ENCODE measurements at regions not wholly inside any gene's neighbourhood (a gene's known extent, or its start where the extent isn't known, plus 50 kb on each side); places are given as distances from the start of the nearest gene placed in this dataset.

- TF ChIP-seq YY1 (IDR thresholded peaks at IDR 0.05; ENCODE audit: low read depth) (no peak), EP300 (IDR thresholded peaks at IDR 0.05; ENCODE audit: borderline replicate concordance) (no peak), RAD21 (IDR thresholded peaks at IDR 0.05; ENCODE audit: low read depth) (no peak), FOXM1 (IDR thresholded peaks at IDR 0.05; ENCODE audit: borderline replicate concordance, low read depth) (no peak), TEAD4 (IDR thresholded peaks at IDR 0.05) (no peak), ZBTB7A (IDR thresholded peaks at IDR 0.05; ENCODE audit: low read depth) (no peak), EGR1 (IDR thresholded peaks at IDR 0.05) (no peak), CREB1 (IDR thresholded peaks at IDR 0.05; ENCODE audit: low read depth) (no peak), TCF12 (IDR thresholded peaks at IDR 0.05; ENCODE audit: low read depth) (no peak)
Measured at GRCh38 chr15:62756326-62756994, 286.1 kb upstream of the TPM1 start.

DNA sequence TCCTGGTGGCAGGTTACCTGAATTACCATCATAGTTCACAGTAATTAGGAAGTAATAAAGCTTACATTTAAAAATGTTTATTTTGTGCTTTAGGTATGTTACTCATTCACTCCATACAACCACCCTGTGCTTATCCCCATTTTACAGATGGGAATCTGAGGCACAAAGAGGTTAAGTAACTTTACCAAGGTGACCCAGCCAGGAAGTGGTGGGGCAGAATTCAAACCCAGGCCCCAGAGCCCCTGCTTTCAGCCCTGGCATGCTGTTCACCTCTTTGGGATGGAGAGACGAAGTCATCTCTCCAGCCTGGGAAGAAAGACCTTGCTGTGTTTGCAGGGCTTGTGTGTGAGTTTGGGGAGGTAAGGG lies 285.6 kb upstream of the TPM1 start:
- TF ChIP-seq REST (IDR thresholded peaks at IDR 0.05; ENCODE audit: low read depth) (no peak), TCF12 (IDR thresholded peaks at IDR 0.05; ENCODE audit: low read depth) (no peak), RAD21 (IDR thresholded peaks at IDR 0.05; ENCODE audit: low read depth) (no peak), YY1 (IDR thresholded peaks at IDR 0.05; ENCODE audit: low read depth) (no peak), TEAD4 (IDR thresholded peaks at IDR 0.05) (no peak), CEBPB (IDR thresholded peaks at IDR 0.05) (no peak), FOXM1 (IDR thresholded peaks at IDR 0.05; ENCODE audit: borderline replicate concordance, low read depth) (no peak), NFIC (IDR thresholded peaks at IDR 0.05) (no peak), MAX (IDR thresholded peaks at IDR 0.05) (no peak), EP300 (IDR thresholded peaks at IDR 0.05; ENCODE audit: borderline replicate concordance) (no peak), EGR1 (IDR thresholded peaks at IDR 0.05) (no peak), ZBTB7A (IDR thresholded peaks at IDR 0.05; ENCODE audit: low read depth) (no peak), USF1 (IDR thresholded peaks at IDR 0.05) (no peak)

DNA sequence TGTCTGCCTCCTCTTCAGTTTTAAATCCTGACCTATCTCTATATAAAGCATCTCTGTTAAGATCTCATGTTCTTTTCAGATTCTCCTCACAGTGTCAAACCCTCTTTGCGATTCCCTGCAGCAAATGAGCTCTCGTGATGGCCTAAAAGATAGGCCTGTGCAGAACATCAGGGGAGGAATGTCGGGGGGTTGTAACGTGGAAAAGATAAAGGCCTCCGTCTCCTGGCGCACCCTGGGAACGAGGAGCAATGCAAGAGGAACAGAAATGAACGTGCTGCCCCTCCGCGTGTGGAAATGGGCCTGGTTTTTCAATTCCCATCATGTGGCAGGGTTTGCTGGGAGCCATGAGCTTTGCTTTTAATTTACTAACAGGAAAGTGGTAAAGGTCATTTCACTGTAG lies 285.0 kb upstream of the TPM1 start:
- TF ChIP-seq TAF1 (IDR thresholded peaks at IDR 0.05; ENCODE audit: low read depth), result no peak
- no peak for TF ChIP-seq USF1 (IDR thresholded peaks at IDR 0.05)
- no peak for TF ChIP-seq MAX (IDR thresholded peaks at IDR 0.05)
- TF ChIP-seq CEBPB (IDR thresholded peaks at IDR 0.05), result no peak

GRCh38 chr15:62758126-62758951 lies 284.2 kb upstream of the TPM1 start:
- TF ChIP-seq ZBTB7A (IDR thresholded peaks at IDR 0.05; ENCODE audit: low read depth) (no peak), TAF1 (IDR thresholded peaks at IDR 0.05; ENCODE audit: low read depth) (no peak), CEBPB (IDR thresholded peaks at IDR 0.05) (peak; percentile 76), NFIC (IDR thresholded peaks at IDR 0.05) (0 out of 2 replicates have a peak, but pooled peaks have one; percentile 6), USF1 (IDR thresholded peaks at IDR 0.05) (no peak), CREB1 (IDR thresholded peaks at IDR 0.05; ENCODE audit: low read depth) (no peak), YY1 (IDR thresholded peaks at IDR 0.05; ENCODE audit: low read depth) (no peak), EP300 (IDR thresholded peaks at IDR 0.05; ENCODE audit: borderline replicate concordance) (no peak), MAX (IDR thresholded peaks at IDR 0.05) (no peak), EGR1 (IDR thresholded peaks at IDR 0.05) (no peak), REST (IDR thresholded peaks at IDR 0.05; ENCODE audit: low read depth) (no peak), TEAD4 (IDR thresholded peaks at IDR 0.05) (no peak), RAD21 (IDR thresholded peaks at IDR 0.05; ENCODE audit: low read depth) (no peak), FOXM1 (IDR thresholded peaks at IDR 0.05; ENCODE audit: borderline replicate concordance, low read depth) (no peak)

- TF ChIP-seq TAF1 (IDR thresholded peaks at IDR 0.05; ENCODE audit: low read depth) (no peak), TCF12 (IDR thresholded peaks at IDR 0.05; ENCODE audit: low read depth) (no peak), ZBTB7A (IDR thresholded peaks at IDR 0.05; ENCODE audit: low read depth) (no peak), YY1 (IDR thresholded peaks at IDR 0.05; ENCODE audit: low read depth) (no peak), EP300 (IDR thresholded peaks at IDR 0.05; ENCODE audit: borderline replicate concordance) (no peak), RAD21 (IDR thresholded peaks at IDR 0.05; ENCODE audit: low read depth) (no peak), TEAD4 (IDR thresholded peaks at IDR 0.05) (no peak), CEBPB (IDR thresholded peaks at IDR 0.05) (no peak)
Measured at GRCh38 chr15:62758952-62759349, 283.6 kb upstream of the TPM1 start.
